GM19438 (cell line): ENCODE measurements at regions not wholly inside any gene's neighbourhood (a gene's known extent, or its start where the extent isn't known, plus 50 kb on each side); places are given as distances from the start of the nearest gene placed in this dataset.

ENCODE experiments used
- ATAC-seq: cut with Tn5 transposase; IDR thresholded peaks from one replicate; pipeline ENCODE4 v1.9.1; 2021; ENCODE audit warnings: low read depth; ENCODE audit not compliant: unreplicated experiment

DNA sequence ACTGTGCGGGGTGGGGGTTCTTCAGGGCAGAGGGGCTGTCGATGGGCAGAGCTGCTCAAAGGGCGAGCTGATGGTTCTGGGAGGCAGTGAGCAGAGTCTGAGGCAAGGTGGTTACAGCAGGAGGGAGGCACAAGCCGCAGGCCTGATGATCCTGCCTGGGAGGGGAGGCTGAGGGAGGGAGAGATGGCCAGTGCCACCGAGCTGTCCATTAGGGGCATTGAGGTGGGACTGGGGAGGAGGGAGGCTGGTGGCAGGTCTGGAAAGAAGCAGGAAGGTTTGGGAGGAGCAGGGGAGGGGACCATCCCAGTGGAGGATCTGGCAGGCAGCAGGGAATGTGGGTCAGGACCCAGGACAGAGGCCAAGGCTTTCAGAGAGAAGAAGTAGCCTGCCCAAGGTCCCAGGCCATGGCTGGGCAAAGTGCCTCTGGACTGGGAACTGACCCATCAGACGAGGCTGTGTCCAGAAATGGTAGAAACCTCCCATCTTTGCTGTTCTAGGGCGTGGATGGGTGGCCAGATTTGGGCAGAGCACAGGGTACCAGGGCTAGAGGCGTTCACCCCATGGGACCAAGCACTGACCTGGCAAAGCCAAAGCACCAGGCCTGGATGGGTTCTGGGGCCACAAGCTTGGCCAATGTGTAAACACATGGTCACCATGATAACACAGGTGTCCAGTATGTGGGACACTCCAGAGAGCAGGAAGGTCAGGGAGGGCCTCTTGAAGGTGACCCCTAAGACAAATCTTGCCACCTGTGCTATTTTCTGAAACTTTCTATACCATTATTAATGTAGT, 55.5 kb downstream of the INHBB start:
- ATAC-seq = no peak

DNA sequence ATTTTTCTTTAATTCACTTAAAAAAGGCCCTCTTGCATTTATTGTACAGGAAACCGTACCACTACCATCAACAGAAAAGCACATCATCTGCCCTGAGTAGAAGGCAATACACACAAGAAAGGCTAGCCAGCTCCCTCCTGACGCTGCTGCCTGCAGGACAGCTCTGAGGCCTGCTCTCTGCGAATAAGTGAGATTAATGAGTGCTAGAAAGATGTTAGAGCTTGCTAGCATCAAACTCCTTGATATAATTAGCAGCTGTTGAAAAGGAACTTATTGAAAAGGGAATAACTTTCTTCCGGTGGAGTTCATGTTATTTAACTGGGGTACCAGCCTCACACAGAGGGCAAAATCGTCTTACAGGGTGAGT, 56.1 kb downstream of the INHBB start:
- ATAC-seq = no peak

DNA sequence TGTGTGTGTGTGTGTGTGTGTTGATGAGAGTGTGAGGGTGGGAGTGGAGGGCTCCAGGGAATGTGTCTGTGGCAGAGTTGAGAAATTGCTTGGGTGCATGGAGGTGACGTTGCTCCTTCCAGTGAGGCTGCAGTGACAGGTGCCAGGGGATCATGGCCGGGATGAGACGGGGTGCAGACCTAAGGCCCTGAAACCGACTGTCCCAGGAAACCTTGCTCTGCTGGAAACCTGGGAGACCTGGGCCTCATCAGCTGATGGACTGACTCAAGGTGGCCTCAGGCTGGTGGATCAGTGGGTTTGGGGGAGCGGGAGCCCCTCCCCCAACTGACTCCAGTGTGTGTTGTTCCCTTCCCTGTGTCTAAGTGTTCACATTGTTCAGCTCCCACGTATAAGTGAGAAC, 56.6 kb downstream of the INHBB start:
- no peak for ATAC-seq

DNA sequence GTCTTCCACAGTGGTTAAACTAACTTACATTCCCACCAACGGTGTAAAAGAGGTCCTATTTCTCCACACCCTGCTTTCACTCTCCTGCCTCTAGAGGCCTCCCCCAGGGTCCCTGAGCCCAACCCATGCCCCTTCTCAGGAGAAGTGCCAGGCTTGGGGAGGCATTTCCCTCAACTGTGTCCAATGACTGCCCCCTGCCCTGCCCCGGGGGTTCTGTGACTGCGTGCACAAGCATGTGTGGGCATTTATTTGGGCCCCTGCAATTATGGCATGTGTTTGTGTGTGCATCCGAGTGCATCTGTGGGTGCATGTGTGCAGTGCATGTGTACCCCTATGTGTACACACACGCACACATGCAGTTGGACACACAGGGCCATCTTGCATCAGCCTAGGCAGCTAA, 57.3 kb downstream of the INHBB start:
- no peak for ATAC-seq

DNA sequence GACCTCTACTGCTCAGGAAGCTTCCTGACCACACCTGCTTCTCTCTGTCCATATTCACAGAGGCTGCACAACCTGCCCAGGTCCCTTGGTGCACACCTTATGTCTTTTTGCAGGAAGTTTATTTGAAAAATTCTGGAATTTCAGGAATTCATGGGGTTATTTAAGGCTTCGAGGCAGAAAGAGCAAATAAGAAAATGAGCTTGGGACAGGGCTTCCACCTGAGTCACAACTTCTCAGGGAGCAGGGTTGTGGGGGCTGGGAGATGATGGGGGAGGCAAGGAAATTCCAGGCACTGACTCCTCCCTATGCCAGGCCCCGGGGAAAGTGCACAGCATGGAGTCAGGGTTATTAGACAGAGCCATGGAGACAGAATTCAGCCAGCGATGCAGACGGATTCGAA, 57.7 kb downstream of the INHBB start:
- no peak for ATAC-seq

DNA sequence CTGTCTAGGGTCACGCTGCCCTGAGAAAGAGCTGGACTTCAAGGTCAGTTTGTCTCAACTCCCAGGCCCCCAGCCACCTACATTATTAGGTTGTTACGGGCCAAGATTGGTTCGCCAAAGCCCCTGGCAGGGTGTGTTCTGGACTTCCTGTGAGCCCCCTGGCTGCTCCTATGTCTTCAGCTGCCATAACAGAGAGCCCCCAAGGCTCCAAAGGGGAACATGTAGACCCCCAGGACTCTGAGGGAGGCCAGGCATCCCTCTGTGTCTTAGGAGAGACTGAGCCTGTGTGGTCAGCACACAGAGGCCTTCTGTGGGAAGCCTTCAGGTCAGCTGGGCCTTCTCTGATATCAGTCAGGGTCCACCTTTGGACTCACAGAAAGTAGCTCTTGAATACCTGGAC, 58.3 kb downstream of the INHBB start:
- no peak for ATAC-seq

DNA sequence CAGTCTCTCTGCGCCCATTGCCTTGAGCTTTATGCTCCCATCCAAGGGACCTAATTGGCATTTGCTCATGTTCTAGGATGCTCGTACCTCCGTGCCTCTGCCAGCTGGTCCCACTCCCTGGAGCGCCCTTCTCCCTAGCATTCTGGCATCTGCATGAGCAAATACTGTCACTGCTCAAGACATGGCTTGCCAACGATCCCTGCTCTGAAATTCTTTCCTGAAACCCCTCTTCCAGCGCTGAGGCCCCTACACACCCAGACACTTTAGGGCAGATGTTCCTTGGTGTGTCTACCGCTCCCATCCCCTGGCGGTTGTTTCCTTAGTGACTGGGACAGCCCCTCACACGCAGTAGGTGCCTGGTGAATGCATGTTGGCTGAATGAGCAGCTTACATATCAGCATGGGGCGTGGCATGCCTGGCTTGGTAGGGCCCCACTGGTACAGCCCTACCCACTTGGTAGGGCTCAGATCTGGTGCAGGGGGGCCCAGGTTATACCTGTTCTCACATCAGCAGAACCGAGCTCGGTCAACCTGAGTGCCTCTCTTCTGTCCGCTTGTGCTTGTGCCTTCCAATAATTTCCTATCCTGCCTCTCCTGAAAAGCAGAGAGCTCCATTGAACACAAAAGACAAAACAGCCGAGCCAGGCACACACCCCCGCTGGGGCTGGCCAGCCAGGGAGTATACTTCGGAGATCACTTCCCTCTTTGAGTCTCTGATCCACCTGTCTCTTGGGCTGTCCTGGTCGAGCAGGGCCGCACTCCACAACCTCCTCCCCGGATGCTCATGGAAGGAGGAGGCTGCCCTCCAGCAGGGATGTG, 59.2 kb downstream of the INHBB start:
- no peak for ATAC-seq

DNA sequence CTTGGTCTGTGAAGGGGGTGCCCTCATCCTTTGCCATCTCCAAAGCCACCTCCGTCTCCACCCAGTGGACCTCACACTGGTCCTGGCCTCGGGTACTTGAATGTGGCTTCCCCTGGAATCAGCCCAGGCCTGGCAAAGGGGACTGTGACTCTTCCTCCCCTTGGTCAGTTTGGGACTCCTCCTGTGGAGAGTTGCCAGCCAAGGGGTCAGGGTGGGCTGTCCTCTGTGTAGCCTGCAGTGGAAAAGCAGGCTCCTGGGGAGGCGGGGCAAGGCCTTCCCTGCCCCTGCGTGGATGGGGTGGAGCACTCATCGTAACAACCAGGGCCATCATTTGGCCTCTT, 59.8 kb downstream of the INHBB start:
- ATAC-seq = no peak

DNA sequence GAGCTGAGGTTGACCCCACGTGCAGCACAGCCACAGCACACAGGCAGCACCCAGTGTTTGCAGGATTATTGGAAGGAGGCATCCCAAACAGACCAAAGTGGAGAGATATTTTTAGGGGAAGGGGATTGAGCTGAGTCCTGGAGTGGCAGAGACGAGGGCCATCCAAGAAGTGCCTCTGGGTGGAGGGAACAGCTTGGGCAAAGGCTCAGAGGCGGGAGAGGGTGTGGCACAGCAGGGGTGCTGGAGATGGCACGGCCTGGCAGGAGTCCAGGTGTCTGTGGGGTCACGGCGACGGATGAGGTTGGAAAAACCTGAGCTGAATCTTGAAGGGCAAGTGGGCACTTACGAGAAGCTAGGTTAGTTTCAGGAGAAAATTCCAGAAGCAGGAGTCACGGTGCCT, 60.6 kb downstream of the INHBB start:
- ATAC-seq = no peak

DNA sequence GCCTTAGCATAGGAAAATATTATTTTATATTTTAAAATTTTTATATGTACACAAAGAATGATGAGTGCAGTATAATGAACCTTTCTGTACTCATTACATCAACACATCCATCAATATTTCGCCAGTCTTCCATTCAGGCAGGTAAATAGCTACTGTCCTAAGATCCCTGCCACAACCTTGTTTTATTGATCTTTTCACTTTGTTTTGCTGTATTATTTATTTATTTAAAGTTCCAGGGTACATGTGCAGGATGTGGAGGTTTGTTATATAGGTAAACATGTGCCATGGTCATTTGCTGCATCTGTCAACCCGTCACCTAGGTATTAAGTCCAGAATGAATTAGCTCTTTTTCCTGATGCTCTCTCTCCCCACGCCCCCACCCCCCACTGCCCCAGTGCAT, 64.6 kb downstream of the INHBB start:
- ATAC-seq = no peak

DNA sequence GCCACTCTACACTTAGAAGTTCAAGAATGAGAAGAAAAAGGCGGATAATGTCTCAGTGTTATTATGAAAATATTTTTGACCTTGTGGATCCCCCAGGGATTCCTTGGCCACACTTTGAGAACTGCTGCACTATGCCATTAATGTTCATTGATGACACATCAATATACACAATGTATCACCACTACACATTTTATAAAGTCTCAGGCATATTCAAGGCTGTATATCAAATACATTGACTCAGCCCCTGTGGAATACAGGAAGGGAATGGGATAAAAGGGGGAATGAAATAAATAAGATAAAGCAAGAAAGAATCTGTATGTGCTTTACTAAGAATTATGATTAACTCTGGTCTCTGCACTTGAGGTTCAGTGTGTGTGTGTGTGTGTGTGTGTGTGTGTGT, 69.1 kb downstream of the INHBB start:
- ATAC-seq = no peak

DNA sequence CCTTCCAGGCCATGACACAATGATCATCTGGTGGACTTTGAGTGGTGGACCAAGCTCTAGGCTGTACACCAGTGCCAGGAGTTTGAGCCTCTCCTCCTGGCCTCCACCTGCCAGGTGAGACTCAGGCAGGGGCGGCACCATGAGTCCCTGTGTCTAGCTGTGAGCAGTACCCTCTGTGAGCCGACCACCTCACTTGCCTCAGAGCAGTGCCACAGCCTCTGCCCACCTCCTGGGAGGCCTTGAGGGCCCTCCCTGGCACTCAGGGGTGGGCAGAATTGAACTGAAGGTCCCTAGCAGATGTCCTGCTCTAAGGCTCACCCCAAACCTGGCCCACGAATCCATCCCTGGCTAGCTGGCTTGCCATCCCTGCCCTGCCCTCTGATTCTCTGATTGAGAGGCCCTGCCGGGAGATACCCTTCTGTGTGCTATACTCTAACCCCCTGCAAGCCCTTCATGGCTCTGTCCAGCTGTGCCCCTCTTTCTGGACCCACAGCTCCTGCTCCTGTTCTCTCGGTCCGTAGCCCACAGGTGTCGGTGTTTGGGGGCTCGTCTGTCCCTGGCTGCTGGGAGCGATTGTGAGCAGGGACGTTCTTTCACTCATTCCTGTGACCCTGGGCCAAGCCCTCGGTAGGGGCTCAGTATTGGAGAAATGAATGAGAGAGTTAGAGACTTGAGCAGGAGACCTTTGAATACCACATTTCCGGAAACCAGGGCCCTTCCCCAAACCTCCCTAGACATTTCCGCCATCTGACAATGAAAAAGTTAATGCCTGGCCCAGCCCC, 70.0 kb downstream of the INHBB start:
- no peak for ATAC-seq

DNA sequence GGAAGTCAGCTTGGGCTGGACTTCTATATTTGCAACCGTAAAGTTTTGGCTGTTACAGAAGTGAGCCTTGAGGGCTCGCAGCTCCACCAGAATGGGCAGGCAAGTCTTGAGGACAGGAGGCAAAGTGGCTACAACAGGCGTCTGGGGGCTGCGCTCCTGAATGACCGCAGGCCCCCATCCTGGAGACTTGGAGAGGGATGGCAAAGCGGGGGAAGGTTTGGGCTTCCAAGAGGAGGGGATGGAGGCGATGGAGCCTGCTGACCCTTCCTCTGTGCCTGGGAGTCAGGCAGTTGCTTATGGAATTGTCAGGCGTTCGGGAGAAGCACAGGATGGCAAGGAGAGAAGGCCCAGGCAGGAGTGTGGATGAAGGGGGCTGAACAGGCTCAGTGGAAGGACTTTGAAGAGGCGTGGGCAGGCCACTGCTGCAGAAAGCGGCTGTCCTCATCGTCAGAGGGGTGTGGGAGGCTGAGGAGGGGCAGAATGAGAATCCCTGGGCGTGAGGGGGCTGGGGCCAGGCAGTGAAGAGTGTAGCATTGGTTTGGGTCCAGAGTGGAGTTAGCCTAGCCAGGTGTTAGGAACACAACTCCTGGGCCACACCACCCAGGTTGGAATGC, 72.3 kb downstream of the INHBB start:
- no peak for ATAC-seq

DNA sequence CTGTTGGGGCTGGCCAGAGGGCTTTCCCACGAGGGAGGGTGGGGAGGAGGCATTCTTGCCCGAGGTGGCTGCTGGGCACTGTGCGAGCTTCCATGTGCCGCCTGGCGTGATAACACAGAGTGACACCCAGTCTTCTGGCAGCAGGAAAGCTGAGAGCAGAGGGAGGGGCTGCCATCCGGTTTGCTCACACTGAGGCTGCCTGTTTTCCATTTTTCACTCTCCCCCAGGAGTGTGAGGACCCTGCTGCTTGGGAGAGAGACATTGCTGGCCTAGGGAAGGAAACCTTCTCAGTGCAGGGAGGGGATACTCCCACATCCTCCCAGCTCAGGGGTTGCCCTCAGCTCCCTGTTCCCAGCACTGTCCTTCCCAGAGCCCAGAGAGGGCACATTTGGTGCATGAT, 73.1 kb downstream of the INHBB start:
- ATAC-seq = no peak

DNA sequence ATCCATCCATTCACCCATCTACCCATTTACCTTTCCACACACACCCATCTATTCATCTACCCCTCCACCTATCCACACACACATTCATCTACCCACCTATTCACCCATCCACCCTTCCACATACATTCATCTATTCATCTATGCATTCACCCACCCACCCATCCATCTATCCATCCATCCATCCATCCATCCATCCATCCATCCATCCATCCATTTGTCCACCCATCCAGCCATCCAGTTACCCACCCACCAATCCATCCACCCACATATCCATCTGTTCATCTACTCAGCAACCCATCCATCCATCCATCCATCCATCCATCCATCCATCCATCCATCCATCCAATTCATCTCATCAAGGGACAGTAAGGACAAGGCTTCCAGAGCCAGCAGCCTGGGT, 74.0 kb downstream of the INHBB start:
- no peak for ATAC-seq

DNA sequence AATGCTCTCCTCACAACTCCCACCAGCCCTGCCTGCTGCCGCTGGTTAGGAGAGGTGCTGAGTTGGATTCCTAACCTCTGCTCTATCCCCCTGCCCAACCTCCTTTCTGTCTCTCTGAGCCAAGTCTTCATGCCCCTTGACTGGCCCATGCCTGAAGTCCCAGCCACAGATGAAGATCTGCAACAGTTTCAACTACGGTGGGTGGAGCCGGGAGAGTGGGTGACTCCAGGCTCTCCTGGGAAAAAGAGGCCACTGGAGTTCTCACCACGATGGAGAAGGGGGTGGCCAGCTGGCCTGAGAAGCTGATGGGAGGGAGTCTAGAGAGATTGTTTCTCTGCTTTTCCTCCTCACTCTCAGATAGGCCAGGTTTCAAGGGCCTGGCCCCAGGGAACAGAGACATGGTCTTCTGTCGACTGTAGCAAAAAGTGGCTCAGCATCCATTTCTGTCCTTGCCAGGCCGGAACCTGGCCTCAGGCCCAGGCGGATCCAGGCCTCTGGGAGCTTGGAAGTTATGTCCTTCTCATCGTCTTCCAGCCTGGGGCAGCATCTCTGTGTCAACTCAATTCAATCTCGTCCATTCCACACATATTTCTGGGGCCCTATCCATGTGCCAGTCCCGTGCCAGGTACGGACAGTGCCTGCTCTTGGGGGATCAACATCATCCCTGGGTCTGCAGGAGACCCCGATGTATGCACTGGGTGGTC, 75.3 kb downstream of the INHBB start:
- ATAC-seq = no peak

DNA sequence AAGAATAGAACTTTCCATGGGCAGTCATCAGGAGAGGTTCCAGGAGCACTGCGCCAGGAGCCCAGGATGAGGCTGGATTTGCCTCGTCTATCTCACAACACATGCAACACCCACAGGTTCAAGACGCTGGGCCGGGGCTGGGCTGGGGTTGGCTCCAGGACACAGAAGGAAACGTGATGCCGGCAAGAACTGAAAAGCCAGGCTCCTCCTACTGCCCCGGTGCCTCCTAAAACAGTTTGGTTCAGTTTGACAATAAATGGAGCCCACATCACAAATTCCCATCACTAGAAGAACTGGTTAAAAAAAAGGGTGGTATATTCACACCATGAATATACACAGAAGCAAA, 75.9 kb downstream of the INHBB start:
- ATAC-seq = no peak

DNA sequence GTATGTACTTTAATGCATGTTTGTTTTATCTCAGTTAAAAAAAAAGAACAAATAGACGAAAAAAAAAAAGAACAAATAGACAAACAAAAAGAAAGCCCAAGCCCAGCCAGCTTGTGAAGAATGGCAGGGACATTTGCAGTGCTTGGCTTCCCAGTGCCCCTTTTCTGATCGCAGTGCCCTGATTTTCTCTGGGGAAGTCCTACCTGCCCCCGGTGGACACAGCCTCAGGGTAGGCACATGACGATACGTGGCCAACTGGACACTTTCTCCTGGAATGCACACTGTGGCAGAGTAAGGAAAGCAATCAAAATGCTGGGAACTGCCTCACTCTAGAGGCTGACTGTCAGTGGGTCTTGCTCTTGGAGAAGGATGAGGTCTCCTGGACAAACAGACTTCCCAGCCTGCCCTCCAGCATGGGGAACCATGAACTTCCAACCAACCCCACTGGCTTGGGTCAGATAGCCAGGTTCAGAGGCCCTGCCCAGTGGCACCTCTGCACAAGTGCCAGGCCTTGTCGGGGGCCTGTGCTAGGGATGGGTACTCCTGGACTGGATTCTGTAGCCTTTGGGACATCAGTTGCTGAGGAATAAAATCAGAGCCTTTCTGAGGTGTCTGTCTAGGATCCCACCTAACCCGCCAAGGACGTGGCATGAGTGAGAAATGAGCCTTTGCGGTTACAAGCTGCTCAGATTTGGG, 76.7 kb downstream of the INHBB start:
- ATAC-seq = no peak

DNA sequence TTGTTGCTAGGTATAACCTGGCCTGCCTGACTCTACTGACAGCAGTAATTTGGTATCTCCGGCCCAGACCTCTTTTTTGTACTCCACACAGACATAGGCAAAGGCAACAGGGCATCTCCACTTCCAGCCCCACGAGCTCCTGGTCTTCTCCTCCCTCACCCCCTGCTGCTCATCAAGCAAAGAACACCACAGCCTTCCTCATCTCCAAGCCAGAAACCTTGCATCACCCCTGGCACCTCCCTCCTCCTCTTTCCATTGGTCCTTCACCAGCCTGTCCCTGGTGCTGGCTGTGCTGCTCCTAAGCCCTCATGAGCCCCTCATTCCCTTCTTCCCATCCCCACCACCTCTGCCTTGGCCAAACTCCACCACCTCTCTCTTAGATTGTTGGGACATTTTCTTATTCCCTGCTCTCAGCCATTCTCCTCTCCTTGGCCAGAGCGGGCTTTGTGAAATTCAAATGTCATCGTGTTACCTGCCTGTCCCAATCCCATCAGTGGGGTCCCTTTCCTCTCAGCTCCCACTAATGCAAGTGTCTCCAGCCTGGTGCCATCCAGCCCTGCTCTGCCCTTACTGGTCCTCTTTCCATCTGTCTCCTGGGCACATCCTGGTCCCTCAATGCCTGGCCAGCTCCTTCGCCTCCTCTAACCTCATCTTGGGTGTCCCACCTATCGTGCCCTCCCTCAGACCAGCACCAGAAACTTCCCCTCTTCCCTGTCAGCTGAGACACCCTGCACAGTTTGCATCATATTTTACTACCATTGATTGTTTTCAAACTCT, 77.4 kb downstream of the INHBB start:
- no peak for ATAC-seq
